ENCODE measurements at regions not wholly inside any gene's neighbourhood (a gene's known extent, or its start where the extent isn't known, plus 50 kb on each side); places are given as distances from the start of the nearest gene placed in this dataset.

GRCh38 chr15:47340571-47340920 is 376.8 kb upstream of the SEMA6D start:
- no peak overlapping the region for H3K4me3 Mint-ChIP-seq
- H3K36me3 Mint-ChIP-seq (ENCODE audit: low read depth), result no peaks in the 10 kb centered on the region
- peaks cover 4% of the 10 kb centered on the region for H3K27me3 Mint-ChIP-seq (ENCODE audit: low read depth, poor library complexity)
- DNase-seq, result no peak
- no peak overlapping the region for H3K27ac Mint-ChIP-seq
- H3K9me3 Mint-ChIP-seq, result peaks cover 4% of the 10 kb centered on the region
- no peak for TF ChIP-seq CTCF (IDR thresholded peaks at IDR 0.05)
- H3K4me1 Mint-ChIP-seq, result no peaks in the 10 kb centered on the region

GRCh38 chr15:47349179-47349578 is 368.1 kb upstream of the SEMA6D start:
- no peaks in the 10 kb centered on the region for H3K36me3 Mint-ChIP-seq (ENCODE audit: low read depth)
- H3K27me3 Mint-ChIP-seq (ENCODE audit: low read depth, poor library complexity), result no peaks in the 10 kb centered on the region
- H3K4me3 Mint-ChIP-seq, result no peak overlapping the region
- H3K9me3 Mint-ChIP-seq, result peaks cover 2% of the 10 kb centered on the region
- no peak for TF ChIP-seq CTCF (IDR thresholded peaks at IDR 0.05)
- no peak for DNase-seq
- no peak overlapping the region for H3K27ac Mint-ChIP-seq
- H3K4me1 Mint-ChIP-seq, result no peaks in the 10 kb centered on the region

DNA sequence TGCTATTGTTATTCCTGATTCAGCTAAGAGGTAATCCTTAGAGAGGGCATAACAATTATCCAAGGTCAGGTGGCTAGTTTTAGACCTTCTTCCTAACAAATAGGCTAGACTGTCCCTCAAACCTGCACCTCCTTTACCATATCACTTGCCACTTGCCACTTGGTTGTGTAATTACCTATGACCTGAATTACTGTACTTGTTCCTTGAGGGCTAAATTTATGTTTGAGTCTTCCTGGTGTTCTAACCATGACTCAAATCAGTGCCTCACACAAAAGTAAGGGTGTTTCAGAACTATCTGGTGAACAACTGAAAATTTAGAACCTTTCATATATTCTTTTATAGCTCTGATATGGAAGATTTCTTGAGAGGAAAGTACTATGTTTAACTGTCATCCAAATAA is 365.8 kb upstream of the SEMA6D start:
- no peak for TF ChIP-seq CTCF (IDR thresholded peaks at IDR 0.05)
- no peaks in the 10 kb centered on the region for H3K36me3 Mint-ChIP-seq (ENCODE audit: low read depth)
- H3K27me3 Mint-ChIP-seq (ENCODE audit: low read depth, poor library complexity), result peaks cover 3% of the 10 kb centered on the region
- H3K27ac Mint-ChIP-seq, result no peak overlapping the region
- H3K9me3 Mint-ChIP-seq, result no peaks in the 10 kb centered on the region
- no peak overlapping the region for H3K4me3 Mint-ChIP-seq
- no peak for DNase-seq
- H3K4me1 Mint-ChIP-seq, result no peaks in the 10 kb centered on the region

- Mint-ChIP-seq H3K27ac (no peak overlapping the region), H3K36me3 (ENCODE audit: low read depth) (no peaks in the 10 kb centered on the region), H3K27me3 (ENCODE audit: low read depth, poor library complexity) (peaks cover 3% of the 10 kb centered on the region), H3K4me1 (no peaks in the 10 kb centered on the region), H3K9me3 (no peaks in the 10 kb centered on the region), H3K4me3 (no peak overlapping the region)
- no peak for DNase-seq
- TF ChIP-seq CTCF (IDR thresholded peaks at IDR 0.05), result no peak
These were observed 365.1 kb upstream of the SEMA6D start for GRCh38 chr15:47352217-47352616.

- Mint-ChIP-seq H3K9me3 (no peaks in the 10 kb centered on the region), H3K27me3 (ENCODE audit: low read depth, poor library complexity) (peaks cover 3% of the 10 kb centered on the region), H3K4me3 (no peak overlapping the region), H3K27ac (no peak overlapping the region), H3K4me1 (no peaks in the 10 kb centered on the region), H3K36me3 (ENCODE audit: low read depth) (no peaks in the 10 kb centered on the region)
- TF ChIP-seq CTCF (IDR thresholded peaks at IDR 0.05), result no peak
- DNase-seq, result no peak
These were observed 361.5 kb upstream of the SEMA6D start for GRCh38 chr15:47355759-47356158.

GRCh38 chr15:47356297-47356696 is 361.0 kb upstream of the SEMA6D start:
- Mint-ChIP-seq H3K36me3 (ENCODE audit: low read depth) (no peaks in the 10 kb centered on the region), H3K4me3 (no peak overlapping the region), H3K27me3 (ENCODE audit: low read depth, poor library complexity) (peaks cover 3% of the 10 kb centered on the region), H3K4me1 (no peaks in the 10 kb centered on the region), H3K27ac (peak overlapping the region; percentile 62), H3K9me3 (no peaks in the 10 kb centered on the region)
- TF ChIP-seq CTCF (IDR thresholded peaks at IDR 0.05), result no peak
- DNase-seq, result no peak

Measured in nephron progenitor cell (in vitro differentiated cells).